Activated naive CD4-positive, alpha-beta T cell treated with anti-CD3 and anti-CD28 coated beads, Interleukin-2, amount 10 ng/mL, durations not matched to agents 7 days and 5 days (primary cell): ENCODE measurements at regions not wholly inside any gene's neighbourhood (a gene's known extent, or its start where the extent isn't known, plus 50 kb on each side); places are given as distances from the start of the nearest gene placed in this dataset.
"Not testable (repeated sequence)": the region's sequence is repeated elsewhere in the genome, so short reads cannot be mapped to it uniquely, and the experiment has no call there.

Source experiments
- CTCF ChIA-PET: fragments of 350-600 bp; sonication (Branson Sonifier 250); formaldehyde crosslinking; loops from one replicate; lab custom pipeline; 2021; ENCODE audit warnings: antibody characterized with exemption; lab: Charles Lee
- DNase-seq: peaks from one replicate; pipeline ENCODE4 v3.0.0-alpha.2; 2020
- H3K27ac Mint-ChIP-seq: one replicate; pipeline ENCODE4 v1.8.0; 2021; ENCODE audit warnings: mild to moderate bottlenecking, moderate library complexity, mixed read lengths
- H3K27me3 Mint-ChIP-seq: one replicate; pipeline ENCODE4 v1.8.0; 2021; ENCODE audit warnings: mild to moderate bottlenecking, mixed read lengths
- H3K36me3 Mint-ChIP-seq: one replicate; pipeline ENCODE4 v1.8.0; 2021; ENCODE audit warnings: mixed read lengths
- H3K4me1 Mint-ChIP-seq: one replicate; pipeline ENCODE4 v1.8.0; 2021; ENCODE audit warnings: mixed read lengths
- H3K4me3 Mint-ChIP-seq: one replicate; pipeline ENCODE4 v1.8.0; 2021; ENCODE audit warnings: mild to moderate bottlenecking, moderate library complexity, mixed read lengths
- H3K9me3 Mint-ChIP-seq: one replicate; pipeline ENCODE4 v1.8.0; 2021; ENCODE audit warnings: mixed read lengths

GRCh38 chr2:13532781-13533523, 816.2 kb downstream of the TRIB2 start:
- H3K4me1 Mint-ChIP-seq, H3K27me3 Mint-ChIP-seq, H3K4me3 Mint-ChIP-seq, H3K36me3 Mint-ChIP-seq, CTCF ChIA-PET, DNase-seq, H3K9me3 Mint-ChIP-seq: not testable (repeated sequence)
- H3K27ac Mint-ChIP-seq, result peak overlapping the region; percentile 52

- Mint-ChIP-seq H3K36me3 (no peaks in the 10 kb centered on the region), H3K4me3 (no peak overlapping the region), H3K27ac (no peak overlapping the region), H3K4me1 (no peaks in the 10 kb centered on the region), H3K27me3 (no peaks in the 10 kb centered on the region), H3K9me3 (peaks cover 2% of the 10 kb centered on the region)
- DNase-seq, result no peak
- CTCF ChIA-PET, result no interaction called here
Observed at GRCh38 chr2:13533524-13533922, 816.8 kb downstream of the TRIB2 start.

- DNase-seq, result no peak
- H3K27me3 Mint-ChIP-seq, result no peaks in the 10 kb centered on the region
- H3K36me3 Mint-ChIP-seq, result no peaks in the 10 kb centered on the region
Observed at GRCh38 chr2:13536941-13537340, 820.2 kb downstream of the TRIB2 start.

GRCh38 chr2:13537771-13538349, 821.1 kb downstream of the TRIB2 start:
- CTCF ChIA-PET, result no interaction called here
- Mint-ChIP-seq H3K9me3 (no peaks in the 10 kb centered on the region), H3K27me3 (no peaks in the 10 kb centered on the region), H3K4me1 (no peaks in the 10 kb centered on the region), H3K36me3 (no peaks in the 10 kb centered on the region), H3K27ac (no peak overlapping the region), H3K4me3 (no peak overlapping the region)
- DNase-seq, result no peak

More at GRCh38 chr2:13536941-13537340, 820.2 kb downstream of the TRIB2 start:
- H3K9me3 Mint-ChIP-seq, result peaks cover 2% of the 10 kb centered on the region
- CTCF ChIA-PET, result no interaction called here
- no peak overlapping the region for H3K4me3 Mint-ChIP-seq
- no peaks in the 10 kb centered on the region for H3K4me1 Mint-ChIP-seq
- no peak overlapping the region for H3K27ac Mint-ChIP-seq

GRCh38 chr2:13539296-13539695, 822.6 kb downstream of the TRIB2 start:
- no peak for DNase-seq
- CTCF ChIA-PET, result no interaction called here
- Mint-ChIP-seq H3K4me3 (no peak overlapping the region), H3K36me3 (no peaks in the 10 kb centered on the region), H3K27me3 (no peaks in the 10 kb centered on the region), H3K9me3 (no peaks in the 10 kb centered on the region), H3K27ac (no peak overlapping the region), H3K4me1 (no peaks in the 10 kb centered on the region)

GRCh38 chr2:13542061-13542460, 825.3 kb downstream of the TRIB2 start:
- Mint-ChIP-seq H3K36me3 (no peaks in the 10 kb centered on the region), H3K27ac (no peak overlapping the region), H3K4me3 (no peak overlapping the region), H3K27me3 (no peaks in the 10 kb centered on the region), H3K9me3 (no peaks in the 10 kb centered on the region), H3K4me1 (no peaks in the 10 kb centered on the region)
- no peak for DNase-seq
- CTCF ChIA-PET, result no interaction called here

- CTCF ChIA-PET, result no interaction called here
- no peak overlapping the region for H3K27ac Mint-ChIP-seq
Observed at GRCh38 chr2:13542642-13543041, 825.9 kb downstream of the TRIB2 start.

GRCh38 chr2:13543550-13543949, 826.8 kb downstream of the TRIB2 start:
- no peaks in the 10 kb centered on the region for H3K4me1 Mint-ChIP-seq
- CTCF ChIA-PET, result no interaction called here

More at GRCh38 chr2:13542642-13543041, 825.9 kb downstream of the TRIB2 start:
- Mint-ChIP-seq H3K27me3 (no peaks in the 10 kb centered on the region), H3K36me3 (no peaks in the 10 kb centered on the region), H3K4me3 (no peak overlapping the region), H3K4me1 (no peaks in the 10 kb centered on the region), H3K9me3 (no peaks in the 10 kb centered on the region)
- DNase-seq, result no peak

GRCh38 chr2:13545320-13545719, 828.6 kb downstream of the TRIB2 start:
- DNase-seq, result no peak
- no peaks in the 10 kb centered on the region for H3K4me1 Mint-ChIP-seq
- H3K36me3 Mint-ChIP-seq, result no peaks in the 10 kb centered on the region
- H3K27ac Mint-ChIP-seq, result no peak overlapping the region
- H3K4me3 Mint-ChIP-seq, result no peak overlapping the region
- no peaks in the 10 kb centered on the region for H3K27me3 Mint-ChIP-seq
- CTCF ChIA-PET, result no interaction called here
- H3K9me3 Mint-ChIP-seq, result no peaks in the 10 kb centered on the region

More at GRCh38 chr2:13543550-13543949, 826.8 kb downstream of the TRIB2 start:
- Mint-ChIP-seq H3K4me3 (no peak overlapping the region), H3K27ac (no peak overlapping the region), H3K27me3 (no peaks in the 10 kb centered on the region), H3K9me3 (no peaks in the 10 kb centered on the region), H3K36me3 (no peaks in the 10 kb centered on the region)
- no peak for DNase-seq

- Mint-ChIP-seq H3K4me1 (no peaks in the 10 kb centered on the region), H3K36me3 (no peaks in the 10 kb centered on the region), H3K27me3 (no peaks in the 10 kb centered on the region), H3K27ac (no peak overlapping the region), H3K4me3 (no peak overlapping the region), H3K9me3 (no peaks in the 10 kb centered on the region)
- CTCF ChIA-PET, result no interaction called here
- no peak for DNase-seq
Observed at GRCh38 chr2:13546131-13546530, 829.4 kb downstream of the TRIB2 start.

GRCh38 chr2:13550285-13551231, 833.8 kb downstream of the TRIB2 start:
- no peak overlapping the region for H3K27ac Mint-ChIP-seq
- H3K4me3 Mint-ChIP-seq, result no peak overlapping the region
- no peaks in the 10 kb centered on the region for H3K4me1 Mint-ChIP-seq
- CTCF ChIA-PET, result no interaction called here
- H3K27me3 Mint-ChIP-seq, result no peaks in the 10 kb centered on the region
- H3K36me3 Mint-ChIP-seq, result no peaks in the 10 kb centered on the region
- DNase-seq, result no peak
- peaks cover 5% of the 10 kb centered on the region for H3K9me3 Mint-ChIP-seq

GRCh38 chr2:13558368-13558767, 841.6 kb downstream of the TRIB2 start:
- H3K4me3 Mint-ChIP-seq, result no peak overlapping the region
- DNase-seq, result no peak
- CTCF ChIA-PET, result no interaction called here
- no peaks in the 10 kb centered on the region for H3K4me1 Mint-ChIP-seq
- peaks cover 2% of the 10 kb centered on the region for H3K9me3 Mint-ChIP-seq
- H3K27ac Mint-ChIP-seq, result no peak overlapping the region
- no peaks in the 10 kb centered on the region for H3K27me3 Mint-ChIP-seq
- no peaks in the 10 kb centered on the region for H3K36me3 Mint-ChIP-seq

GRCh38 chr2:13560322-13560721, 843.6 kb downstream of the TRIB2 start:
- no peaks in the 10 kb centered on the region for H3K9me3 Mint-ChIP-seq
- H3K27ac Mint-ChIP-seq, result no peak overlapping the region

GRCh38 chr2:13572466-13572865, 855.7 kb downstream of the TRIB2 start:
- no peak for DNase-seq
- H3K4me1 Mint-ChIP-seq, result no peaks in the 10 kb centered on the region
- CTCF ChIA-PET, result no interaction called here
- no peak overlapping the region for H3K27ac Mint-ChIP-seq
- peaks cover 3% of the 10 kb centered on the region for H3K9me3 Mint-ChIP-seq
- H3K36me3 Mint-ChIP-seq, result no peaks in the 10 kb centered on the region
- no peaks in the 10 kb centered on the region for H3K27me3 Mint-ChIP-seq
- H3K4me3 Mint-ChIP-seq, result no peak overlapping the region

More at GRCh38 chr2:13560322-13560721, 843.6 kb downstream of the TRIB2 start:
- no peaks in the 10 kb centered on the region for H3K36me3 Mint-ChIP-seq
- H3K4me3 Mint-ChIP-seq, result no peak overlapping the region
- CTCF ChIA-PET, result no interaction called here
- no peaks in the 10 kb centered on the region for H3K27me3 Mint-ChIP-seq
- no peaks in the 10 kb centered on the region for H3K4me1 Mint-ChIP-seq
- no peak for DNase-seq
